HEK293 (cell line): ENCODE measurements at regions not wholly inside any gene's neighbourhood (a gene's known extent, or its start where the extent isn't known, plus 50 kb on each side); places are given as distances from the start of the nearest gene placed in this dataset.

ENCODE experiments used
- CTCF ChIA-PET: fragments of 350-600 bp; formaldehyde crosslinking; extraction: SDS; loops from one replicate; lab custom pipeline; 2021; ENCODE audit warnings: antibody characterized with exemption; lab: Yijun Ruan, JAX
- POLR2A ChIA-PET: fragments of 300-600 bp; formaldehyde crosslinking; extraction: SDS; loops from one replicate; lab custom pipeline; 2020; ENCODE audit warnings: antibody characterized with exemption, inconsistent platforms; lab: Yijun Ruan, JAX
- H3K27ac ChIP-seq: fragments of 200-500 bp; sonication (Bioruptor generic); 2 replicates; pipeline ENCODE4 v1.5.1; 2014; ENCODE audit warnings: low read depth, low read length, control low read depth, inconsistent platforms; ENCODE audit errors: extremely low read depth
- H3K36me3 ChIP-seq, 2 experiments: fragments of 200-500 bp in 1 of 2; sonication (Bioruptor generic) in 1 of 2; 1 replicate in 1 of 2; 2 replicates in 1 of 2; pipeline ENCODE4 v1.5.1; 2014 to 2017; ENCODE audit warnings: inconsistent platforms in 2 of 2, low read length in 2 of 2; ENCODE audit not compliant: control insufficient read depth in 2 of 2, insufficient read depth in 1 of 2
- H3K4me1 ChIP-seq: fragments of 200-500 bp; sonication (Bioruptor generic); 2 replicates; pipeline ENCODE4 v1.5.1; 2014; ENCODE audit warnings: mild to moderate bottlenecking, low read length, inconsistent platforms; ENCODE audit not compliant: control insufficient read depth, insufficient read depth
- H3K4me3 ChIP-seq: 2 replicates; pipeline ENCODE4 v1.5.1; 2011; ENCODE audit warnings: low read depth, mild to moderate bottlenecking, control low read depth, low read length, moderate library complexity
- H3K9me3 ChIP-seq: fragments of 200-500 bp; sonication (Bioruptor generic); 2 replicates; pipeline ENCODE4 v1.5.1; 2014; ENCODE audit warnings: low read depth, low read length, inconsistent platforms; ENCODE audit not compliant: control insufficient read depth, insufficient read depth
- KLF16 ChIP-seq: fragments of 450-650 bp; formaldehyde crosslinking; IDR thresholded peaks from 2 replicates; pipeline ENCODE4 v1.5.1; 2017; ENCODE audit warnings: missing biosample characterization, missing genetic modification characterization
- KLF7 ChIP-seq: fragments of 450-650 bp; formaldehyde crosslinking; IDR thresholded peaks from 2 replicates; pipeline ENCODE4 v1.5.1; 2016; ENCODE audit warnings: missing biosample characterization, missing genetic modification characterization, borderline replicate concordance
- MEIS1 ChIP-seq: sonication (generic); formaldehyde crosslinking; IDR thresholded peaks from 2 replicates; pipeline ENCODE4 v1.8.1; 2022; ENCODE audit warnings: missing genetic modification reagents, mild to moderate bottlenecking, borderline replicate concordance
- OSR2 ChIP-seq: fragments of 450-650 bp; formaldehyde crosslinking; IDR thresholded peaks from 2 replicates; pipeline ENCODE4 v1.5.1; 2016; ENCODE audit warnings: missing biosample characterization, missing genetic modification characterization
- ZNF169 ChIP-seq: fragments of 450-650 bp; formaldehyde crosslinking; IDR thresholded peaks from 2 replicates; pipeline ENCODE4 v1.5.1; 2016; ENCODE audit warnings: missing biosample characterization, missing genetic modification characterization
- ZNF248 ChIP-seq: fragments of 450-650 bp; formaldehyde crosslinking; IDR thresholded peaks from 2 replicates; pipeline ENCODE4 v1.5.1; 2017; ENCODE audit warnings: missing biosample characterization, missing genetic modification characterization
- ZNF335 ChIP-seq: fragments of 450-650 bp; formaldehyde crosslinking; conservative IDR thresholded peaks from 2 replicates; pipeline ENCODE4 v1.5.1; 2016; ENCODE audit warnings: missing biosample characterization, missing genetic modification characterization
- ZNF366 ChIP-seq: fragments of 450-650 bp; formaldehyde crosslinking; conservative IDR thresholded peaks from 2 replicates; pipeline ENCODE4 v1.5.1; 2016; ENCODE audit warnings: missing biosample characterization, missing genetic modification characterization
- ZNF449 ChIP-seq: fragments of 450-650 bp; formaldehyde crosslinking; IDR thresholded peaks from 2 replicates; pipeline ENCODE4 v1.5.1; 2017; ENCODE audit warnings: missing biosample characterization, mild to moderate bottlenecking, missing genetic modification characterization, moderate library complexity
- ZNF473 ChIP-seq: fragments of 450-650 bp; formaldehyde crosslinking; IDR thresholded peaks from 2 replicates; pipeline ENCODE4 v1.5.1; 2017; ENCODE audit warnings: missing biosample characterization, missing genetic modification characterization
- ZNF48 ChIP-seq: fragments of 450-650 bp; formaldehyde crosslinking; IDR thresholded peaks from 2 replicates; pipeline ENCODE4 v1.5.1; 2016; ENCODE audit warnings: missing biosample characterization, missing genetic modification characterization
- ZNF521 ChIP-seq: fragments of 450-650 bp; formaldehyde crosslinking; IDR thresholded peaks from 2 replicates; pipeline ENCODE4 v1.5.1; 2017; ENCODE audit warnings: missing biosample characterization, mild to moderate bottlenecking, missing genetic modification characterization
- ZNF555 ChIP-seq: fragments of 450-650 bp; formaldehyde crosslinking; conservative IDR thresholded peaks from 2 replicates; pipeline ENCODE4 v1.5.1; 2017; ENCODE audit warnings: missing biosample characterization, mild to moderate bottlenecking, missing genetic modification characterization, inconsistent platforms
- ZNF558 ChIP-seq: fragments of 450-650 bp; formaldehyde crosslinking; IDR thresholded peaks from 2 replicates; pipeline ENCODE4 v1.5.1; 2016; ENCODE audit warnings: missing biosample characterization, missing genetic modification characterization
- ZNF580 ChIP-seq: fragments of 450-650 bp; formaldehyde crosslinking; IDR thresholded peaks from 2 replicates; pipeline ENCODE4 v1.5.1; 2016; ENCODE audit warnings: missing biosample characterization, missing genetic modification characterization
- ZNF596 ChIP-seq: fragments of 450-650 bp; IDR thresholded peaks from 2 replicates; pipeline ENCODE4 v1.5.0; 2018; ENCODE audit warnings: missing biosample characterization, mild to moderate bottlenecking, missing genetic modification characterization, moderate library complexity
- ZNF610 ChIP-seq: fragments of 450-650 bp; formaldehyde crosslinking; IDR thresholded peaks from 2 replicates; pipeline ENCODE4 v1.5.1; 2016; ENCODE audit warnings: missing biosample characterization, missing genetic modification characterization, borderline replicate concordance
- ZNF645 ChIP-seq: fragments of 450-650 bp; formaldehyde crosslinking; IDR thresholded peaks from 2 replicates; pipeline ENCODE4; 2016; ENCODE audit warnings: missing biosample characterization, missing genetic modification characterization
- ZNF670 ChIP-seq: fragments of 450-650 bp; formaldehyde crosslinking; IDR thresholded peaks from 2 replicates; pipeline ENCODE4 v1.5.1; 2016; ENCODE audit warnings: missing biosample characterization, missing genetic modification characterization, low read depth
- ZNF677 ChIP-seq: fragments of 450-650 bp; IDR thresholded peaks from 2 replicates; pipeline ENCODE4 v1.5.0; 2018; ENCODE audit warnings: missing biosample characterization, mild to moderate bottlenecking, missing genetic modification characterization, moderate library complexity
- ZNF747 ChIP-seq: fragments of 450-650 bp; formaldehyde crosslinking; IDR thresholded peaks from 2 replicates; pipeline ENCODE4 v1.5.1; 2016; ENCODE audit warnings: missing biosample characterization, missing genetic modification characterization
- ZNF791 ChIP-seq: fragments of 450-650 bp; formaldehyde crosslinking; IDR thresholded peaks from 2 replicates; pipeline ENCODE4 v1.5.1; 2016; ENCODE audit warnings: missing biosample characterization, missing genetic modification characterization
- ZSCAN4 ChIP-seq: fragments of 450-650 bp; formaldehyde crosslinking; IDR thresholded peaks from 2 replicates; pipeline ENCODE4 v1.5.1; 2017; ENCODE audit warnings: missing biosample characterization, missing genetic modification characterization
- TF ChIP-seq, protein P1 (sequence below): fragments of 450-650 bp; formaldehyde crosslinking; IDR thresholded peaks from 2 replicates; pipeline ENCODE4 v1.5.1; 2016; ENCODE audit warnings: missing biosample characterization, missing genetic modification characterization, borderline replicate concordance
- TF ChIP-seq, protein P2 (sequence below): fragments of 450-650 bp; formaldehyde crosslinking; IDR thresholded peaks from 2 replicates; pipeline ENCODE4 v1.5.1; 2016; ENCODE audit warnings: missing biosample characterization, missing genetic modification characterization

DNA sequence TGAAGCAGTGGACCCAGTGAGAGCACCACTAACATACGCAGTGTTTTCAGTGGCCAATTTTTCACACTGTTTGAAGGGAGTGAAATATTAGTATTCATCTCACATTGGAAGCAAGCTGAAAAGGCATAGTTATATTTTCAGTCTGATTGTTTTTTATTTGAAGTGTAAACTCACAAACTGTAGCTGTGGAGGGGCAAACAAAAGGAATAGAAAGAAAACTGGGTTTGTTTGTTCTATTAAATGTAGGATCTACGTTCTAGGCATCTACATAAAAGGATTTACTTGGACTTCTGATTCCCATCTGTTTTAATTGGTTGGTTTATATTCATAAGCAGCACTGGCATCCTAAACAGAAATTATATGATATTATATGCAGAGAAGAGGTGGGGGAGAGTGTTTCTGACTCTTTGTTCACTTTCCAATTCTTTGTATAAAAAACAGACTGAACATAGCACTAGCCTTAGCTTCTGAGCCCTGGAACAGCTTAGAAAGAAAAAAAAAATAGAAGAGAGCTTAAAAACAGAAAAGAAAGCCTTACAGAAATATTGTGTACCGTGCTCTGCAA lies 447.8 kb upstream of the KCND2 start:
- CTCF ChIA-PET = no interaction called here
- Histone ChIP-seq H3K9me3 (no peaks in the 10 kb centered on the region), H3K27ac (no peak overlapping the region), H3K4me1 (no peaks in the 10 kb centered on the region), H3K36me3 (no peaks in the 10 kb centered on the region), H3K4me3 (no peak overlapping the region)
- no peak for TF ChIP-seq ZNF366
- TF ChIP-seq ZNF335 = no peak
- TF ChIP-seq KLF16 (tag by site-specific recombination) = no peak
- TF ChIP-seq ZNF645 (tag by site-specific recombination) = no peak
- TF ChIP-seq ZNF521 (tag by site-specific recombination) = no peak
- TF ChIP-seq ZNF558 (tag by site-specific recombination) = no peak
- TF ChIP-seq ZNF580 (tag by site-specific recombination) = no peak
- TF ChIP-seq MEIS1 (CRISPR knock-in tag) = no peak
- no peak for TF ChIP-seq ZNF473 (tag by site-specific recombination)
- no peak for TF ChIP-seq ZNF670
- no peak for TF ChIP-seq ZNF48
- no peak for TF ChIP-seq ZNF449 (tag by site-specific recombination)
- TF ChIP-seq ZNF248 = no peak
- no peak for TF ChIP-seq ZNF747 (tag by site-specific recombination)
- TF ChIP-seq ZNF791 (tag by site-specific recombination) = no peak
- POLR2A ChIA-PET = no interaction called here

GRCh38 chr7:119826547-119826946 lies 446.4 kb upstream of the KCND2 start:
- POLR2A ChIA-PET = no interaction called here
- TF ChIP-seq ZSCAN4 (no peak), ZNF555 (tag by site-specific recombination) (no peak), ZNF747 (tag by site-specific recombination) (no peak), ZNF596 (tag by site-specific recombination) (no peak), OSR2 (no peak), ZNF169 (tag by site-specific recombination) (no peak), ZNF610 (tag by site-specific recombination) (no peak), KLF7 (tag by site-specific recombination) (no peak), ZNF677 (tag by site-specific recombination) (no peak)
- TF ChIP-seq, protein P1, sequence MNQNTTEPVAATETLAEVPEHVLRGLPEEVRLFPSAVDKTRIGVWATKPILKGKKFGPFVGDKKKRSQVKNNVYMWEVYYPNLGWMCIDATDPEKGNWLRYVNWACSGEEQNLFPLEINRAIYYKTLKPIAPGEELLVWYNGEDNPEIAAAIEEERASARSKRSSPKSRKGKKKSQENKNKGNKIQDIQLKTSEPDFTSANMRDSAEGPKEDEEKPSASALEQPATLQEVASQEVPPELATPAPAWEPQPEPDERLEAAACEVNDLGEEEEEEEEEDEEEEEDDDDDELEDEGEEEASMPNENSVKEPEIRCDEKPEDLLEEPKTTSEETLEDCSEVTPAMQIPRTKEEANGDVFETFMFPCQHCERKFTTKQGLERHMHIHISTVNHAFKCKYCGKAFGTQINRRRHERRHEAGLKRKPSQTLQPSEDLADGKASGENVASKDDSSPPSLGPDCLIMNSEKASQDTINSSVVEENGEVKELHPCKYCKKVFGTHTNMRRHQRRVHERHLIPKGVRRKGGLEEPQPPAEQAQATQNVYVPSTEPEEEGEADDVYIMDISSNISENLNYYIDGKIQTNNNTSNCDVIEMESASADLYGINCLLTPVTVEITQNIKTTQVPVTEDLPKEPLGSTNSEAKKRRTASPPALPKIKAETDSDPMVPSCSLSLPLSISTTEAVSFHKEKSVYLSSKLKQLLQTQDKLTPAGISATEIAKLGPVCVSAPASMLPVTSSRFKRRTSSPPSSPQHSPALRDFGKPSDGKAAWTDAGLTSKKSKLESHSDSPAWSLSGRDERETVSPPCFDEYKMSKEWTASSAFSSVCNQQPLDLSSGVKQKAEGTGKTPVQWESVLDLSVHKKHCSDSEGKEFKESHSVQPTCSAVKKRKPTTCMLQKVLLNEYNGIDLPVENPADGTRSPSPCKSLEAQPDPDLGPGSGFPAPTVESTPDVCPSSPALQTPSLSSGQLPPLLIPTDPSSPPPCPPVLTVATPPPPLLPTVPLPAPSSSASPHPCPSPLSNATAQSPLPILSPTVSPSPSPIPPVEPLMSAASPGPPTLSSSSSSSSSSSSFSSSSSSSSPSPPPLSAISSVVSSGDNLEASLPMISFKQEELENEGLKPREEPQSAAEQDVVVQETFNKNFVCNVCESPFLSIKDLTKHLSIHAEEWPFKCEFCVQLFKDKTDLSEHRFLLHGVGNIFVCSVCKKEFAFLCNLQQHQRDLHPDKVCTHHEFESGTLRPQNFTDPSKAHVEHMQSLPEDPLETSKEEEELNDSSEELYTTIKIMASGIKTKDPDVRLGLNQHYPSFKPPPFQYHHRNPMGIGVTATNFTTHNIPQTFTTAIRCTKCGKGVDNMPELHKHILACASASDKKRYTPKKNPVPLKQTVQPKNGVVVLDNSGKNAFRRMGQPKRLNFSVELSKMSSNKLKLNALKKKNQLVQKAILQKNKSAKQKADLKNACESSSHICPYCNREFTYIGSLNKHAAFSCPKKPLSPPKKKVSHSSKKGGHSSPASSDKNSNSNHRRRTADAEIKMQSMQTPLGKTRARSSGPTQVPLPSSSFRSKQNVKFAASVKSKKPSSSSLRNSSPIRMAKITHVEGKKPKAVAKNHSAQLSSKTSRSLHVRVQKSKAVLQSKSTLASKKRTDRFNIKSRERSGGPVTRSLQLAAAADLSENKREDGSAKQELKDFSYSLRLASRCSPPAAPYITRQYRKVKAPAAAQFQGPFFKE (tag by site-specific recombination) = no peak
- TF ChIP-seq, protein P2, sequence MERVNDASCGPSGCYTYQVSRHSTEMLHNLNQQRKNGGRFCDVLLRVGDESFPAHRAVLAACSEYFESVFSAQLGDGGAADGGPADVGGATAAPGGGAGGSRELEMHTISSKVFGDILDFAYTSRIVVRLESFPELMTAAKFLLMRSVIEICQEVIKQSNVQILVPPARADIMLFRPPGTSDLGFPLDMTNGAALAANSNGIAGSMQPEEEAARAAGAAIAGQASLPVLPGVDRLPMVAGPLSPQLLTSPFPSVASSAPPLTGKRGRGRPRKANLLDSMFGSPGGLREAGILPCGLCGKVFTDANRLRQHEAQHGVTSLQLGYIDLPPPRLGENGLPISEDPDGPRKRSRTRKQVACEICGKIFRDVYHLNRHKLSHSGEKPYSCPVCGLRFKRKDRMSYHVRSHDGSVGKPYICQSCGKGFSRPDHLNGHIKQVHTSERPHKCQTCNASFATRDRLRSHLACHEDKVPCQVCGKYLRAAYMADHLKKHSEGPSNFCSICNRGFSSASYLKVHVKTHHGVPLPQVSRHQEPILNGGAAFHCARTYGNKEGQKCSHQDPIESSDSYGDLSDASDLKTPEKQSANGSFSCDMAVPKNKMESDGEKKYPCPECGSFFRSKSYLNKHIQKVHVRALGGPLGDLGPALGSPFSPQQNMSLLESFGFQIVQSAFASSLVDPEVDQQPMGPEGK = no peak

More at GRCh38 chr7:119826547-119826946, 446.4 kb upstream of the KCND2 start:
- CTCF ChIA-PET = no interaction called here
- Histone ChIP-seq H3K4me1 (no peaks in the 10 kb centered on the region), H3K36me3 (no peaks in the 10 kb centered on the region), H3K9me3 (no peaks in the 10 kb centered on the region), H3K4me3 (no peak overlapping the region), H3K27ac (no peak overlapping the region)
